ENCODE measurements at regions not wholly inside any gene's neighbourhood (a gene's known extent, or its start where the extent isn't known, plus 50 kb on each side); places are given as distances from the start of the nearest gene placed in this dataset.

DNA sequence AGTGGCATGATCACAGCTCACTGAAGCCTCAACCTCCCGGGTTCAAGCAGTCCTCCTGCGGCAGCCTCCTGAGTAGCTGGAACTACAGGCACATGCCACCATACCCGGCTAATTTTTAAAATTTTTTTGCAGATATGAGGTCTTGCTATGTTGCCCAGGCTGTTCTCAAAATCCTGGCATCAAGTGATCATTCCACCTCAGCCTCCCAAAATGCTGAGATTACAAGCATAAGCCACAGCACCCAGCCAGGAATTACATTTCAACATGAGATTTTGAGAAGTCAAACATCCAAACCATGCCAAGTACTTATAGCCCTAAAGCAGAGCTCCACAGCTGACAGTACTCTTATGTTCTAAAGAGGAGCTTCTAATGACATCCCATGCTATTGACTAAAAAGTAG lies 200.1 kb downstream of the FCRL5 start:
- TF ChIP-seq, protein P1, sequence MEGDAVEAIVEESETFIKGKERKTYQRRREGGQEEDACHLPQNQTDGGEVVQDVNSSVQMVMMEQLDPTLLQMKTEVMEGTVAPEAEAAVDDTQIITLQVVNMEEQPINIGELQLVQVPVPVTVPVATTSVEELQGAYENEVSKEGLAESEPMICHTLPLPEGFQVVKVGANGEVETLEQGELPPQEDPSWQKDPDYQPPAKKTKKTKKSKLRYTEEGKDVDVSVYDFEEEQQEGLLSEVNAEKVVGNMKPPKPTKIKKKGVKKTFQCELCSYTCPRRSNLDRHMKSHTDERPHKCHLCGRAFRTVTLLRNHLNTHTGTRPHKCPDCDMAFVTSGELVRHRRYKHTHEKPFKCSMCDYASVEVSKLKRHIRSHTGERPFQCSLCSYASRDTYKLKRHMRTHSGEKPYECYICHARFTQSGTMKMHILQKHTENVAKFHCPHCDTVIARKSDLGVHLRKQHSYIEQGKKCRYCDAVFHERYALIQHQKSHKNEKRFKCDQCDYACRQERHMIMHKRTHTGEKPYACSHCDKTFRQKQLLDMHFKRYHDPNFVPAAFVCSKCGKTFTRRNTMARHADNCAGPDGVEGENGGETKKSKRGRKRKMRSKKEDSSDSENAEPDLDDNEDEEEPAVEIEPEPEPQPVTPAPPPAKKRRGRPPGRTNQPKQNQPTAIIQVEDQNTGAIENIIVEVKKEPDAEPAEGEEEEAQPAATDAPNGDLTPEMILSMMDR (IDR thresholded peaks at IDR 0.05), result no peak
- no peak for TF ChIP-seq POLR2A (IDR thresholded peaks at IDR 0.05)

All from lower leg skin (tissue), 3 donors.